ENCODE measurements at regions not wholly inside any gene's neighbourhood (a gene's known extent, or its start where the extent isn't known, plus 50 kb on each side); places are given as distances from the start of the nearest gene placed in this dataset.

DNA sequence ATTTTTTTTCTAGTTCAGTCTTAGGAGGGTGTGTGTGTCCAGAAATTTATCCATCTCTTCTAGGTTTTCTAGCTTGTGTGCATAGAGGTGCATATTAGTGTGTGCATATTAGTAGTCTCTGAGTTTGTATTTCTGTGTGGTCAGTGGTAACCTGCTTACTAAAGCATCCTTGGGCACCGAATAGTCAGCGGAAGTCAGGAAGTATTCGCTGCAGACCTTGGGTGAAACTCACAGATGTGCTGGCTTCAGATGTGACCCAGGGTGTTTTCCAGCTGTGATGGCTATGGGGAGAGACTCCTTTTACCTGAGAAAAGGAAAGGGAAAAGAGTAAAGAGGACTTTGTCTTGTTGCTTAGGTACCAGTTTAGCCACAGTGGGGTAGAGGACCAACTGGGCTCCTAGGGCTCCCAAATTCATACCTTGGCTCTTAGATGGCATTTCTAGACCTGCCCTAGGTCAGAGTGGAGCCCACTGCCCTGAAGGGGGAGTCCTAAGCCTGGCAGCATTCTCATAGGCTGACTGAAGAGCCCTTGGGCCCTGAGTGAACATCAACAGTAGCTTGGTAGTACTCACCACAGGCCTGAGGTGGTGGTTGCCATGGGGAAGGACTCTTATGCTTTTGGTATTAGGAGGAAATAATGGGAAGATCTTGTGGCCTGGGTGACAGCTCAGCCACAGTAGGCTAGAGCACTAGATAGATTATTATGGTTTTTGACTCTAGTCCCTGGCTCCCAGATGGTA, 286.0 kb upstream of the ZPLD1 start:
- no peak for DNase-seq (ENCODE audit: low read depth in 2 of 2)

DNA sequence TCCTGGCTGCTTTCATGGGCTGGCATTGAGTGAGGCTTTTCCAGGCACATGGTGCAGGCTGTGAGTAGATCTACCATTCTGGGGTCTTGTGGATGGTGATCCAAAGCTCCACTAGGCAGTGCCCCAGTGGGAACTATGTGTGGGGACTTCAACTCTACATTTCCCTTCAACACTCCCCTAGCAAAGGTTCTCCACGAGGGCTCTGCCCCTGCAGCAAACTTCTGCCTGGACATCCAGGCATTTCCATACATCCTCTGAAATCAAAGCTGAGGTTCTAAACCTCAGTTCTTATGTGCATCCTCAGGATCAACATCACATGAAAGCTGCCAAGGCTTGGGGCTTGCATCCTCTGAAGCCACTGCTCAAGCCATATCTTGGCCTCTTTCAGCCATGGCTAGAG, 282.9 kb upstream of the ZPLD1 start:
- no peak for DNase-seq (ENCODE audit: low read depth in 2 of 2)

DNA sequence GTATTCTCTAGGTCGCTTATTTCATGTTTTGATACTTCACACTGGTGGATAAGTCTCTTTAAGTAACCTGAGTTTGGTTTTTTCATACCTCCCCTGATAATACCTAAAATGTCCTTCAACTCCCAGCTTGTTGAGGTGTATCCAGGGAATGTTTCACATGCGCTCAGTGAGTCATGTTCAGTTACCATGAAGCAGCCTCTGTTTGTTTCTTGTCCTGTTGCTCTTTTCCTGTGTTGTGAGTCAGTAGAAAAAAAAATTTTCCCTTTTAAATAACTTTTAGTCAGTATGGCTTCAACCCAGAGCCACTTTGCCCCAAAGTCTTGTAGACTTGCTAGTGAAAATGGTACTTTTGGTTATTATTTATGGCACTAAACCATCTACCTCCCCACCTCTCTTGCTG, 278.4 kb upstream of the ZPLD1 start:
- DNase-seq (ENCODE audit: low read depth in 2 of 2): no peak

DNA sequence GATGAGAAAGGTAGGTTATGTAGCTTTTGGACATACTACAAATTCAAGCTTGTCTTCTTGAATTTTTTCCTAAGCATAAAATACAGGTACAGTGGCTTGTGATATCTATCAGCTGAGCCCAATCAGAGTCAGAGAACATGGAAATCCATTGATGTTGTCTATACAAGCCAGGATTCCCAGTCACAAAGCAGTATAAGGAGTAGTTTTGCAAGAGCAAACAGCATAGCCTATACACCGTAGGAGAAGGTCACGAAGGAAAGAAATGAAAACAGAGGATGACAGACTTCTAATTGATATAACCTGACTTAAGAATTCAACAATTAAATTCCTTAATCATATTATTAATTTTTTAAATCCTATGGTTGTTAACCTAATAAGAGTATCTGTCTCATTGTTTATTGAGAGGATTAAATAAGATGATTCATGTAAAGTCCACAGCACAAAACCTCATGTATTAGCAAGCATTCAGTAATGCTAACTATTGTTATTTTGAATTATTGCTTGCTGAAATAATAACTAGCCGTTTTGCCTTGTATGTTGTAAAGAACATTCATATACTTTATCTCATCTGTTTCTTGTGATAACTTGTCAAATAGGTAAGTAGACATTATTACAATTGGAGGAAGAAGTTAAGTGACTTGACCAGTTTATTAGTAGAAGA, 276.6 kb upstream of the ZPLD1 start:
- no peak for DNase-seq (ENCODE audit: low read depth in 2 of 2)

DNA sequence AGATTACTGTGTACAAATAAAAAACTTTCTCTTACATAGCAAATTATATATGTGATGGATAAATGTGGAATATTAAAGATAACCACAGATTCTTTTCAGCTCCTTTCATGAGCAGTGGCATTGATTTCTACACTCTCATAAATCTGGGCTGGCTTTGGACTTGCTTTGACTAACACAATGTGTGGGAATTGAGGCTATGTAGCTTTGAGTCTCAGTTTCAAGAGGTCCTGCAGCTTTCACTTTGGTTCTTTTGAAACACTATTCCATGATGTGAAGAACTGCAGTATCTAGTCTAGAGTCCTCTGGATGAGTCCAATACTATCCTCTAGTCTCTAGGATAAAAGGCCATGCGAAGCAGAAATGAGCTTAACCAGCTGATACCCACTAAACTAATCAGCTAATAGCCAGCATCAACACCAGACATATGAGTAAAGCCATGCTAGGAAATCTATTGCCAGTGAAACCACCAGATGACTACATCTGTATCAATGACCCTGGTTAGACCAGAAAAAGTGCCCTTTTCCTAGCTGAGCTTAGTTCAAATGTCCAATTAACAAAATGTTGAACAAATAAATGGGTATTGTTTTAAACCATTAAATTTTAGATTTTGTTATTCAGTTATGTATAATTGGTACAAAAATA, 274.9 kb upstream of the ZPLD1 start:
- DNase-seq (ENCODE audit: low read depth in 2 of 2): no peak

- DNase-seq (ENCODE audit: low read depth in 2 of 2): no peak
These were observed 273.3 kb upstream of the ZPLD1 start for GRCh38 chr3:102161384-102162006.

GRCh38 chr3:102162251-102162650, 272.6 kb upstream of the ZPLD1 start:
- DNase-seq (ENCODE audit: low read depth in 2 of 2): no peak

- DNase-seq (ENCODE audit: low read depth in 2 of 2): no peak
These were observed 271.6 kb upstream of the ZPLD1 start for GRCh38 chr3:102163039-102163817.

- DNase-seq (ENCODE audit: low read depth in 2 of 2): no peak
These were observed 271.0 kb upstream of the ZPLD1 start for GRCh38 chr3:102163818-102164154.

GRCh38 chr3:102165367-102165766, 269.4 kb upstream of the ZPLD1 start:
- DNase-seq (ENCODE audit: low read depth in 2 of 2): no peak

- DNase-seq (ENCODE audit: low read depth in 2 of 2): no peak
These were observed 264.8 kb upstream of the ZPLD1 start for GRCh38 chr3:102169915-102170479.

DNA sequence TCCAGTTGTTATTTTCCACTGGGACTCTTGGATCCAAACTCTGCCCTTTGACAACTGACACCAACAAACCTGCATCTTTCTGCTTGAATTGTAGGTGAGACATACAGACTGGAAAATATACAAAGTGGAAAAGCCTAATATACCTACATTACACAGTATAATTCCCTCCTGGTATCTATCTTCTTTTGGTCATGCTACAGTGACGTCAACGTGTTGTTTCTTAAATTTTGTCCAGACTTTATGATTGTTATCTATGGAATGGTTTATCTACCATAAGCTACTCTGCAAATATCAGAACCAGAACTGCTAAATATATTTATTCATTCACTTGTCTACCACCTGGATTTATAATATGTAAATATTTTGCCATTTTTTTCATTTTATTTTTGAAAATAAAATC, 264.3 kb upstream of the ZPLD1 start:
- DNase-seq (ENCODE audit: low read depth in 2 of 2): no peak

GRCh38 chr3:102174312-102174712, 260.5 kb upstream of the ZPLD1 start:
- no peak for DNase-seq (ENCODE audit: low read depth in 2 of 2)

DNA sequence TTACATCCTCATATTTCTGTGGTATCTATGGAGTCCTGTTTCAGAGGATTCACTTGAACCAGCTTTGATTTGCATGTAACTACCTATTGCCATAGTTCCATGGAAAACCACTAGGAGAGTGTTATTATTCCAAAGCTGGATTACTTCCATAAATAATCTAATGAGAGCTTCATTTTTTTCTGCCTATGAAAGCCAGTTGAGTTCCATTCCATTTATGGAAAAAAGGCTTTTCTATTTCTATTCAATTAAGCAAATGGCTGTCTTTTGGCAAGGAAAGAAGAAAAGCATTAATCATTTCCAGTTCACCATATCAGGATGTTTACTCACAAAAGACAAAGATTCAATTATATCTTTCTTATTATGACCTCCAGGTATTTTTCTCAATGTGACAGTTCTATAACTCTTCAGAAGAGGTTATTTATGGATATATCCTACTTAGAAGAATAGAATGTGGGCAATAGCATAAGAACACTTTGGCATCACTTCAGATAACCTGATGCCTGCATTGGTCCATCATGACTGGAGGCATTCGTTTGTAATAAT, 259.9 kb upstream of the ZPLD1 start:
- DNase-seq (ENCODE audit: low read depth in 2 of 2): no peak

GRCh38 chr3:102176333-102177050, 258.3 kb upstream of the ZPLD1 start:
- DNase-seq (ENCODE audit: low read depth in 2 of 2): no peak

DNA sequence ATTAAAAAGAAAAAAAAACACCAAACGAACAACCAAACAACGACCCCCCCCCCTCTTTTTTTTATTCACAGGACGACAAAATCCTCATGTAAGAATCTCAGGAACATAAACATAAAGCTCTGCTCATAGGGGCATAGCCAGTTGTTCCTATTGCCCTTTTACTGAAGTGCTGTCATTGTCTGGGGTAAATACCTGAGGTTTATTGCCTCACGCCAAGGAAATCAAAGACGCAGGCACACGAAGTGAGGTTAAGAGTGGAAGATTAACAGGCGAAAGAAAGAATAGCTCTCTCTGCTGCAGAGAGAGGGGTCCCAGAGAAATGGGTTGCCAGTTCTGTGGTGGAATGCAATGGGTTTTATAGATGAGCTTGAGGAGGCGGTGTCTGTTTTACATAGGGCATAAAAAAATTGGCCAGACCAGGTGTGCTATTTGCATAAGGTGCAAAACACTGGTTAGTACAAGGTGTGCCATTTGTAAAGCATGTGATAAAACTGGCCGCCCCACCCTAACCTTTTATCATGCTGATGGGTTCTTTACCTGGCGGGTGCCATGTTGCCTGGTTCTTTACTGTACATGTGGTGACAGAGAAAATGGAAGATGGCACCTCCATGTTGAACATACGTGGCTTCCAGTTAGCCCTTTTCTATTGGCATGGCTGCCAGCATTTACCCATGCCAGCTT, 257.6 kb upstream of the ZPLD1 start:
- no peak for DNase-seq (ENCODE audit: low read depth in 2 of 2)

DNA sequence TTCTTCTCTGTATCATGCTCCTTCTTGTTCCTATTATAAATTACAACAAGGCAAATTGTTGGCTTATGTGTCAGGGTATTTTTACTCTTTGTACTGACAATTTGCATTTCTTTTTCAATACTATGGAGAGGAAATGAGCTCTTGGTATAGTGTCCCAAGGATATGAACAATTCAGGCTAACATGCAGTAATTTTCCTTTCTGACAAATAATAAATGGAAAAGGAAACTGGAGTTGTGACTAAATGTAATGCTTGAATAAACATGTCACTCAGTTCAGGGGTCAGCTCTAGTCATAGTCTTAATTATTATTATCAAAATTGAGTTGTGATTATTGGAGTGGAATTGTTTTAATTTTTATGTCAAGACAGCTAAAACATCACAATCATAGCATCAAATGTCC, 256.0 kb upstream of the ZPLD1 start:
- DNase-seq (ENCODE audit: low read depth in 2 of 2): no peak

DNA sequence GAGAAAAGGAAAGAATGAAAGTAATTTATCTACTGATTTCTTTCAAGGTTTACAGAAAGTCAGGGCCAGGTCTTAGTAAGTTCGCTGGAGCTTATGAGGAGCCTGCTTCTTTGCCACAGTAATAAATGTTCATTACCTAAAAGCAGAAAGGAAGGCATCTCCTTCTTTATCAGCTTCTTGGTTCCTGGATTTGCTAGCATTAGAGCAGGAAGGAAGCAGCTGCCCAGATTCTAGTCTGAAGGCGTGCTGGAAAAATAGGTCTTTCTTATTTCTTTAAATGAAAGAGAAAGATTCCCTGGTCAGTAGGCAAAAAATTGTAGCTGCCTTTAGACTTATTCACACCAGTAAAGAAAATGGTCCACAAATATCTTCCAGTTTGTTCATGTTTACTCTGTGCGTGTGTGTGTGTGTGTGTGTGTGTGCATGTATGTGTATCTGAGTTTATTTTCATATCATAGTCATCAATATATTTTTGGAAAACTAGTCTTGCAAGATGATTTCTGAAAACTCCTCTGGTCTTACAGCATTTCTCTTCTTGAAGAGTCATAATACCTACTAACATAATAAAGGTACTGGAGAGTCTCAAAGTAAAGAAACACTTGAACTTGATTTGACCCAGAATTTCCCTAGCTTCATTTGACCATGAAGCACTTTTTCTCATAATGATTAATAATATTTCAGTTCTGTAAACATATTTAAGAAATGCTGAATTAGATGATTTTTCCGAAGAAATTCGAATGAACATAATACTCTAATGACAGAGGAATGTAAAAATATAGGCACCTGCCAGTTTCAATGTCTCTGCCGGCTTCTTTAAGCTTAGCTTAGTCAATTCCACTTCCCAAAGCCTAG, 255.3 kb upstream of the ZPLD1 start:
- no peak for DNase-seq (ENCODE audit: low read depth in 2 of 2)

GRCh38 chr3:102180280-102180931, 254.4 kb upstream of the ZPLD1 start:
- DNase-seq (ENCODE audit: low read depth in 2 of 2): no peak

Measured in stimulated activated CD8-positive, alpha-beta memory T cell treated with anti-CD3 and anti-CD28 coated beads, Interleukin-15, amount 100 ng/mL, for 4 hours (primary cell).